NCI-H2029 (cell line): ENCODE measurements at regions not wholly inside any gene's neighbourhood (a gene's known extent, or its start where the extent isn't known, plus 50 kb on each side); places are given as distances from the start of the nearest gene placed in this dataset.

ENCODE experiments used
- DNase-seq: peaks from one replicate; lab custom pipeline; 2025; lab: John Stamatoyannopoulos, UW

GRCh38 chr3:168154089-168154488 lies 58.4 kb upstream of the GOLIM4 start:
- no peak for DNase-seq

- no peak for DNase-seq
Observed at GRCh38 chr3:168152149-168152548, 56.4 kb upstream of the GOLIM4 start.
